H9 (cell line): ENCODE measurements at regions not wholly inside any gene's neighbourhood (a gene's known extent, or its start where the extent isn't known, plus 50 kb on each side); places are given as distances from the start of the nearest gene placed in this dataset.

ENCODE experiments used
- DNase-seq: peaks from one replicate; pipeline ENCODE4 v3.0.0-alpha.2; 2017
- H2AFZ ChIP-seq: one replicate; pipeline ENCODE4 v1.6.1; 2013; ENCODE audit warnings: mild to moderate bottlenecking, low read length, control low read depth, moderate library complexity
- H2AK5ac ChIP-seq: 2 replicates; pipeline ENCODE4 v1.6.1; 2013; ENCODE audit warnings: low read length, control low read depth, mixed read lengths; ENCODE audit not compliant: insufficient read length
- H2BK120ac ChIP-seq: one replicate; pipeline ENCODE4 v1.6.1; 2013; ENCODE audit warnings: low read depth, mild to moderate bottlenecking, low read length, control low read depth, inconsistent platforms; ENCODE audit not compliant: poor library complexity, severe bottlenecking
- H2BK12ac ChIP-seq: 2 replicates; pipeline ENCODE4 v1.6.1; 2013; ENCODE audit warnings: low read length, control low read depth, mixed read lengths, low read depth; ENCODE audit not compliant: insufficient read length
- H2BK15ac ChIP-seq: 2 replicates; pipeline ENCODE4 v1.6.1; 2013; ENCODE audit warnings: low read depth, low read length, control low read depth
- H2BK20ac ChIP-seq: one replicate; pipeline ENCODE4 v1.6.1; 2013; ENCODE audit warnings: low read depth, mild to moderate bottlenecking, low read length, control low read depth, inconsistent platforms; ENCODE audit not compliant: poor library complexity, severe bottlenecking
- H2BK5ac ChIP-seq: 2 replicates; pipeline ENCODE4 v1.6.1; 2013; ENCODE audit warnings: low read length, control low read depth, mixed read lengths; ENCODE audit not compliant: insufficient read length
- H3K14ac ChIP-seq: 2 replicates; pipeline ENCODE4 v1.6.1; 2013; ENCODE audit warnings: low read length, control low read depth; ENCODE audit not compliant: insufficient read depth
- H3K18ac ChIP-seq: 2 replicates; pipeline ENCODE4 v1.6.1; 2013; ENCODE audit warnings: low read depth, mild to moderate bottlenecking, mixed read lengths, low read length, control low read depth; ENCODE audit not compliant: insufficient read length
- H3K23ac ChIP-seq: 2 replicates; pipeline ENCODE4 v1.6.1; 2013; ENCODE audit warnings: low read length, control low read depth, mixed read lengths, low read depth; ENCODE audit not compliant: insufficient read length
- H3K23me2 ChIP-seq: 2 replicates; pipeline ENCODE4 v1.6.1; 2013; ENCODE audit warnings: low read depth, mild to moderate bottlenecking, mixed read lengths, low read length, control low read depth; ENCODE audit not compliant: insufficient read length, poor library complexity, severe bottlenecking
- H3K27ac ChIP-seq: 2 replicates; pipeline ENCODE4 v1.5.1; 2013; ENCODE audit warnings: low read length, control low read depth, mixed read lengths, low read depth; ENCODE audit not compliant: insufficient read length
- H3K27me3 ChIP-seq: 2 replicates; pipeline ENCODE4 v1.6.1; 2013; ENCODE audit warnings: low read length, control low read depth, inconsistent platforms; ENCODE audit not compliant: insufficient read depth
- H3K4ac ChIP-seq: 2 replicates; pipeline ENCODE4 v1.6.1; 2013; ENCODE audit warnings: low read depth, mild to moderate bottlenecking, control low read depth, inconsistent platforms, low read length, moderate library complexity
- H3K4me1 ChIP-seq: 2 replicates; pipeline ENCODE4 v1.6.1; 2013; ENCODE audit warnings: low read length, control low read depth, inconsistent platforms; ENCODE audit not compliant: insufficient read depth
- H3K4me2 ChIP-seq: 2 replicates; pipeline ENCODE4 v1.6.1; 2013; ENCODE audit warnings: low read length, control low read depth, mixed read lengths; ENCODE audit not compliant: insufficient read length, insufficient read depth
- H3K56ac ChIP-seq: 2 replicates; pipeline ENCODE4 v1.6.1; 2013; ENCODE audit warnings: low read depth, mild to moderate bottlenecking, mixed read lengths, low read length, control low read depth; ENCODE audit not compliant: insufficient read length
- H3K79me1 ChIP-seq: 2 replicates; pipeline ENCODE4 v1.6.1; 2013; ENCODE audit warnings: low read depth, mild to moderate bottlenecking, moderate library complexity, low read length, control low read depth, inconsistent platforms; ENCODE audit not compliant: insufficient read depth, poor library complexity, severe bottlenecking
- H3K79me2 ChIP-seq: 2 replicates; pipeline ENCODE4 v1.6.1; 2013; ENCODE audit warnings: low read length, control low read depth, inconsistent platforms; ENCODE audit not compliant: insufficient read depth
- H3K9ac ChIP-seq: 2 replicates; pipeline ENCODE4 v1.6.1; 2013; ENCODE audit warnings: low read length, control low read depth, mixed read lengths; ENCODE audit not compliant: insufficient read length; ENCODE audit errors: extremely low read depth
- H3K9me3 ChIP-seq: one replicate; pipeline ENCODE4 v1.6.1; 2013; ENCODE audit warnings: low read depth, low read length, inconsistent platforms; ENCODE audit not compliant: control insufficient read depth
- H3T11ph ChIP-seq: one replicate; pipeline ENCODE4 v1.6.1; 2013; ENCODE audit warnings: mild to moderate bottlenecking, low read length, control low read depth, inconsistent platforms
- H4K20me1 ChIP-seq: one replicate; pipeline ENCODE4 v1.6.1; 2013; ENCODE audit not compliant: control insufficient read depth, insufficient read length, insufficient read depth
- H4K5ac ChIP-seq: 2 replicates; pipeline ENCODE4 v1.6.1; 2013; ENCODE audit warnings: low read depth, mild to moderate bottlenecking, mixed read lengths, low read length, control low read depth; ENCODE audit not compliant: insufficient read length
- H4K8ac ChIP-seq: replicated peaks from 2 replicates; pipeline ENCODE4 v1.6.1; 2013; ENCODE audit warnings: low read length, control low read depth, mixed read lengths, low read depth; ENCODE audit not compliant: insufficient read length
- H4K91ac ChIP-seq: 2 replicates; pipeline ENCODE4 v1.6.1; 2013; ENCODE audit warnings: low read depth, mild to moderate bottlenecking, moderate library complexity, mixed read lengths, low read length, control low read depth; ENCODE audit not compliant: insufficient read length
- H3K27ac Mint-ChIP-seq, 3 experiments: 2 replicates in 2 of 3; 3 replicates in 1 of 3; pipeline ENCODE4 v1.8.0; 2020 to 2021; ENCODE audit warnings: mixed read lengths in 3 of 3, mild to moderate bottlenecking in 1 of 3, moderate library complexity in 1 of 3
- H3K27me3 Mint-ChIP-seq: 2 replicates; pipeline ENCODE4 v1.8.0; 2021; ENCODE audit warnings: low read depth, mild to moderate bottlenecking, moderate library complexity, mixed read lengths
- H3K36me3 Mint-ChIP-seq, 3 experiments: 2 replicates in 2 of 3; 3 replicates in 1 of 3; pipeline ENCODE4 v1.8.0; 2020 to 2021; ENCODE audit warnings: low read depth in 3 of 3, mixed read lengths in 3 of 3; ENCODE audit not compliant: insufficient read depth in 1 of 3
- H3K4me1 Mint-ChIP-seq, 2 experiments: 2 replicates each; pipeline ENCODE4 v1.8.0; 2020; ENCODE audit warnings: mixed read lengths in 2 of 2
- H3K4me3 Mint-ChIP-seq, 2 experiments: 2 replicates in 1 of 2; 3 replicates in 1 of 2; pipeline ENCODE4 v1.8.0; 2020 to 2021; ENCODE audit warnings: mild to moderate bottlenecking in 2 of 2, mixed read lengths in 2 of 2, moderate library complexity in 1 of 2
- H3K9me3 Mint-ChIP-seq, 2 experiments: 2 replicates in 1 of 2; 3 replicates in 1 of 2; pipeline ENCODE4 v1.8.0; 2020; ENCODE audit warnings: mild to moderate bottlenecking in 2 of 2, mixed read lengths in 2 of 2, moderate library complexity in 1 of 2
- CTCF ChIP-seq: fragments of 200-600 bp; sonication (generic); conservative IDR thresholded peaks from 3 replicates; pipeline ENCODE4 v1.8.0; 2021; ENCODE audit warnings: antibody characterized with exemption, mild to moderate bottlenecking
- WGBS: extraction: QIAGEN DNeasy Blood & Tissue Kit; methylation state at CpG from one replicate; pipeline ENCODE4 v1.1.7; 2013; ENCODE audit warnings: missing lambda C conversion rate, low lambda C conversion rate, mixed read lengths; ENCODE audit not compliant: insufficient read length; ENCODE audit errors: extremely low coverage; 5-methylcytosine and 5-hydroxymethylcytosine counted together

DNA sequence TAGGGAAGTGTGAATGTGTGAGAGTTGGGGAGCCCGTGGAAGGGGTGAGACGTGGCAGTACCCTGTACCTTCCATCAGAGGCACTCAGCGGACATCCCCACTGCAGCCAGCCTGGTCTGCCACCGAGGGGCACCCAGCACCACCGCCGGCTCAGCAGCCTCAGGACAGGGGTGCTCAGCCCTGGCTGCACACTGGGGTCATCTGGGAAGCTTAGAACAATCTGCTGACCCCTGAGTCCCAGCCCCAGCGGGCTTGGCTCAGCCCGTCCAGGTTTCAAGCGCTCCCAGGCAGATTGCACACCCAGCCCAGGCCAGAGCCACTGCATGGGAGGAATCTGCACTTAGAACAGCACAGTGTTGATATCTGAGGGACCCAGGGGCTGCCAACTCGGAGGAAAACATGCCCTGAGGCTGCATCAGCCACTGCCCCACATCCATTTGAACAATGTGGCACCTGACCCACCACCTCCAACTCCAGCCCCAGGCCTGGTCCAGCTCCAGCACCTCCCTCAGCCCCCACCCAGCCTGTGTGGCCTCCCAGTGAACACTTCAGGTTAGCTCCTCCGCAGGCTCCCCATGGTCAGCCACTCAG is 147.1 kb upstream of the OTOS start:
- Histone ChIP-seq H3K18ac (no peak overlapping the region), H4K8ac (no peak overlapping the region), H2BK15ac (no peak overlapping the region), H2BK12ac (no peak overlapping the region), H2BK120ac (no peak overlapping the region), H4K91ac (no peak overlapping the region), H3K9ac (no peak overlapping the region), H3K23ac (no peak overlapping the region), H3K4me1 (no peaks in the 10 kb centered on the region; the same call in 1 of the 2 replicates), H2BK5ac (no peak overlapping the region), H4K5ac (no peak overlapping the region), H3K23me2 (no peaks in the 10 kb centered on the region), H3K79me2 (no peaks in the 10 kb centered on the region), H3K56ac (no peak overlapping the region), H2BK20ac (no peak overlapping the region), H3T11ph (no peak overlapping the region), H3K4me2 (no peak overlapping the region), H4K20me1 (no peaks in the 10 kb centered on the region), H3K4ac (no peak overlapping the region), H2AK5ac (no peak overlapping the region), H3K14ac (no peak overlapping the region; the same call in 1 of the 2 replicates), H3K27ac (no peak overlapping the region), H3K27me3 (no peaks in the 10 kb centered on the region), H3K9me3 (no peaks in the 10 kb centered on the region), H3K79me1 (no peaks in the 10 kb centered on the region), H2AFZ (no peak overlapping the region)
- TF ChIP-seq CTCF: 0 out of 3 replicates have a peak, but pooled peaks have one; percentile 14
- Mint-ChIP-seq H3K36me3 (no peaks in the 10 kb centered on the region), H3K27me3 (peaks cover 18% of the 10 kb centered on the region), H3K4me3 (no peak overlapping the region), H3K4me1 (peaks cover 20% of the 10 kb centered on the region in 2 experiments), H3K9me3 (peaks cover 0 to 3% of the 10 kb centered on the region in 2 experiments; a peak in 2 of 5 replicates), H3K27ac (no peak overlapping the region; a peak in 1 of 7 replicates)
- peak; percentile 34 for DNase-seq
- WGBS: no CpG with 5 or more reads among the region's 11 CpGs
